ENCODE measurements at regions not wholly inside any gene's neighbourhood (a gene's known extent, or its start where the extent isn't known, plus 50 kb on each side); places are given as distances from the start of the nearest gene placed in this dataset.

GRCh38 chr2:140027320-140027719 lies 1247.1 kb upstream of the NXPH2 start:
- no peaks in the 10 kb centered on the region for H3K36me3 Mint-ChIP-seq (ENCODE audit: unreplicated experiment)
- no peak overlapping the region for H3K27ac Mint-ChIP-seq (ENCODE audit: unreplicated experiment)
- no peaks in the 10 kb centered on the region for H3K27me3 Mint-ChIP-seq (ENCODE audit: unreplicated experiment)
- no peaks in the 10 kb centered on the region for H3K4me1 Mint-ChIP-seq (ENCODE audit: low read depth, unreplicated experiment)
- no peaks in the 10 kb centered on the region for H3K9me3 Mint-ChIP-seq (ENCODE audit: unreplicated experiment)
- DNase-seq: no peak
- no peak for TF ChIP-seq CTCF (IDR thresholded peaks at IDR 0.05; ENCODE audit: partially characterized antibody, unreplicated experiment)
- H3K4me3 Mint-ChIP-seq (ENCODE audit: unreplicated experiment): no peak overlapping the region

GRCh38 chr2:140023291-140023690 lies 1243.1 kb upstream of the NXPH2 start:
- Mint-ChIP-seq H3K27me3 (ENCODE audit: unreplicated experiment) (no peaks in the 10 kb centered on the region), H3K27ac (ENCODE audit: unreplicated experiment) (no peak overlapping the region), H3K4me3 (ENCODE audit: unreplicated experiment) (no peak overlapping the region), H3K9me3 (ENCODE audit: unreplicated experiment) (no peaks in the 10 kb centered on the region), H3K36me3 (ENCODE audit: unreplicated experiment) (no peaks in the 10 kb centered on the region), H3K4me1 (ENCODE audit: low read depth, unreplicated experiment) (peaks cover 10% of the 10 kb centered on the region)
- no peak for TF ChIP-seq CTCF (IDR thresholded peaks at IDR 0.05; ENCODE audit: partially characterized antibody, unreplicated experiment)
- no peak for DNase-seq

GRCh38 chr2:140018541-140018940 lies 1238.4 kb upstream of the NXPH2 start:
- DNase-seq: no peak
- peaks cover 10% of the 10 kb centered on the region for H3K4me1 Mint-ChIP-seq (ENCODE audit: low read depth, unreplicated experiment)
- H3K4me3 Mint-ChIP-seq (ENCODE audit: unreplicated experiment): no peak overlapping the region
- no peak for TF ChIP-seq CTCF (IDR thresholded peaks at IDR 0.05; ENCODE audit: partially characterized antibody, unreplicated experiment)
- no peaks in the 10 kb centered on the region for H3K27me3 Mint-ChIP-seq (ENCODE audit: unreplicated experiment)
- peak overlapping the region; percentile 17 for H3K27ac Mint-ChIP-seq (ENCODE audit: unreplicated experiment)
- no peaks in the 10 kb centered on the region for H3K9me3 Mint-ChIP-seq (ENCODE audit: unreplicated experiment)
- no peaks in the 10 kb centered on the region for H3K36me3 Mint-ChIP-seq (ENCODE audit: unreplicated experiment)

- H3K27ac Mint-ChIP-seq (ENCODE audit: unreplicated experiment): no peak overlapping the region
- no peak for DNase-seq
- no peak overlapping the region for H3K4me3 Mint-ChIP-seq (ENCODE audit: unreplicated experiment)
- no peaks in the 10 kb centered on the region for H3K9me3 Mint-ChIP-seq (ENCODE audit: unreplicated experiment)
- no peaks in the 10 kb centered on the region for H3K36me3 Mint-ChIP-seq (ENCODE audit: unreplicated experiment)
- TF ChIP-seq CTCF (IDR thresholded peaks at IDR 0.05; ENCODE audit: partially characterized antibody, unreplicated experiment): no peak
- peaks cover 7% of the 10 kb centered on the region for H3K4me1 Mint-ChIP-seq (ENCODE audit: low read depth, unreplicated experiment)
- H3K27me3 Mint-ChIP-seq (ENCODE audit: unreplicated experiment): no peaks in the 10 kb centered on the region
Measured at GRCh38 chr2:140014204-140014546, 1234.0 kb upstream of the NXPH2 start.

GRCh38 chr2:140013545-140014203 lies 1233.5 kb upstream of the NXPH2 start:
- no peak overlapping the region for H3K27ac Mint-ChIP-seq (ENCODE audit: unreplicated experiment)
- DNase-seq: no peak
- no peaks in the 10 kb centered on the region for H3K36me3 Mint-ChIP-seq (ENCODE audit: unreplicated experiment)
- peaks cover 4% of the 10 kb centered on the region for H3K4me1 Mint-ChIP-seq (ENCODE audit: low read depth, unreplicated experiment)
- no peaks in the 10 kb centered on the region for H3K27me3 Mint-ChIP-seq (ENCODE audit: unreplicated experiment)
- no peaks in the 10 kb centered on the region for H3K9me3 Mint-ChIP-seq (ENCODE audit: unreplicated experiment)
- no peak overlapping the region for H3K4me3 Mint-ChIP-seq (ENCODE audit: unreplicated experiment)
- no peak for TF ChIP-seq CTCF (IDR thresholded peaks at IDR 0.05; ENCODE audit: partially characterized antibody, unreplicated experiment)

Data from glutamatergic neuron (in vitro differentiated cells).